HG03521 (cell line): ENCODE measurements at regions not wholly inside any gene's neighbourhood (a gene's known extent, or its start where the extent isn't known, plus 50 kb on each side); places are given as distances from the start of the nearest gene placed in this dataset.

ENCODE experiments used
- ATAC-seq: cut with Tn5 transposase; IDR thresholded peaks from one replicate; pipeline ENCODE4 v1.9.1; 2021; ENCODE audit warnings: mild to moderate bottlenecking, moderate library complexity; ENCODE audit not compliant: unreplicated experiment

DNA sequence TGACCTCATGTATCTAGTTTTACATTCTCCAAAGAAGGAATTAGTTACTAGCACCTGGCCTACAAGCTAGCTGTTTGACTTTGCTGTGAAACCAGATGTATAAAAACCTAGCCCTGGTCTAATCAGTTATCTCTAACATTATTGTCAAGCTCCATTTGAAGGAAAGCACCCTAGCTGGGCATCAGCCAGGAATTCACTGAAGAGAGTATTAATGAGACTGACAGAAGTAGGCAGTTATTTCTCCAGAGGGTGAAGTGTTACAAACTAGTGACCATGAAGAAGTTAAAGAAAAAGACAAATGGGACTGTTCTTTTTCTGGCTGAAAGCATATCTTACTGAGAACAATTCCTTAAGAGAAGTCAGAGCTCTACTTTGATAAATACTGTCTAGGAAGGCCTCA, 2529.3 kb upstream of the PCDH20 start:
- no peak for ATAC-seq

GRCh38 chr13:63942372-63942771, 2526.7 kb upstream of the PCDH20 start:
- no peak for ATAC-seq

- ATAC-seq: no peak
Observed at GRCh38 chr13:63938851-63939250, 2523.2 kb upstream of the PCDH20 start.

GRCh38 chr13:63910511-63910910, 2494.9 kb upstream of the PCDH20 start:
- no peak for ATAC-seq

DNA sequence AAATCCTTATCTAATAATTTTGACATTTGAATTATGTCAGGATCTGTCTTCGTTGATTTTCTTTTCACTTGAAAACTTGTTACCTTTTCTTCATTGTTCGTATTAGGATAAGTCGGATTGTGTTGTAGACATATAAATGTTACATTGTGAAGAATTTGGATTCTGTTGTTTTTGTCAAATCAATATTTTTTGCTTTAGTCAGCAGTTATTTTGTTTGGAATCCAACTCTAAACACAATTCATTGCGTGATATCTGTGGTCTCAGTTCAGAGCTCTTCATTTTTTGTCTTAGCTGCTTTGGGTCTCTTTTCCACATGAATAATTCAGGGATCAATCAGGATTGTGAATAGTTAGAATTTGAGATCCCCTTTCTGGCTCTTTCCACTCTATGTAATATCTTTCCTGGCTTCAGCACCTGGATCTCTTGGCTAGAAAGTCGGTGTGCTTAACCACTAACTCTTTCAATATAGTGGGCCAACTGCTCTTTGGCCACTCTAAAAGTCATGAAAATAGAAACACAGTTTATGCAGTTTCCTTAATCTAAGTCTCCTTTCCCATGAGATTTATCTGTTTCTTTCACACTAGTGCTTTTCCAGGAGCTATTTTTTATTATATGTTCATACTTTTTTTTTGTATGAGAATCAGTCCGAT, 2494.2 kb upstream of the PCDH20 start:
- no peak for ATAC-seq

DNA sequence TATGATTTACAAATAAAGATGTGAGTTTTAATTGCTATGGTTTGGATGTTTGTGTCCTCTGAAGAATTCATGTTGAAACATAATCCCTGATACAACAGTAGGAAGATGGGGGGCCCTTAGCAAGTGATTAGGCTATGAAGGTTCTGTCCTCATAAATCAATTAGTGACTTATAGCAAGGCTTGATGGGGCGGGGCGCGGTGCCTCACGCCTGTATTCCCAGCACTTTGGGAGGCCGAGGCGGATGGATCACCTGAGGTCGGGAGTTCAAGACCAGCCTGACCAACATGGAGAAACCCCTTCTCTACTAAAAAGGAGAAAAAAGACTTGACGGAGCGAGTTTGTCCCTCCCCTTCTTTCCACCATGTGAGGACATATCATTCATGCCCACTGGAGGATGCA, 2486.5 kb upstream of the PCDH20 start:
- ATAC-seq: no peak

DNA sequence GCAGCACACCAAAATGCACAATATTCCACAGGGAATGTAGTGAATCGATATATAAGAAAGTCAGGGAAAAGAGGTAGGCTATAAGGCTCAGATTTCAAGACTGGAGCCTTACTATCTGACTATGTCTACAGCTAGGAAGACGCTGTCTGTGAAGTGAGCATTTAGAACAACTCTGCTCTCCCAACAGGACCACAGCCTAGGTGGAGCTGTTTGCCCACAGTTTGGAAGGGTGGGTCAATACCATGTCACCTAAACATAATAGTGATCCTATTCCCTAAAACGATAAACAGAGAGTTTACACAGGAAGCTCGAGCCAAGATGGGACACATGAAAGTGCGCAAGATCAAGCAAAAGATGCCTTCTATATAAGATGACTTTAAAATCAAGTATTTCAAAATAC, 2486.0 kb upstream of the PCDH20 start:
- ATAC-seq: no peak

GRCh38 chr13:63900406-63900805, 2484.8 kb upstream of the PCDH20 start:
- ATAC-seq: no peak

DNA sequence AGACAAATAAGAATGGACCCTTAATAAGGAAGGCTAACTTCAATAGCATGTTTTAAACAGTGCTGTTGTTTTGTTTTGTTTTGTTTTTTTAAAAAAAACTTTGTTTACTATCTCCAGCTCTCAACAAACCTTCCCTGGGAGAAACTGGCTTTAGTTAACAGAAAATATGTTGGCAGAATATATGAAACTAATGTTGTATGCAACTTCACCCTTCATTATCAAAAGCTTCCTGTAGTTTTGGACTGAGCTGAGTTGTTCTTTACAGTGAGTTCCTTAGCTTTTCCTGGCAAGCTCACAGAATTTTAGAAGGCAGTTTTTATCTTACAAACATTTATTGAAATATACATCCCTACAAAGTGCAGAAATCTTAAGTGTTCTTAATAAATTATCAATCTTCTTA, 2480.7 kb upstream of the PCDH20 start:
- no peak for ATAC-seq

GRCh38 chr13:63882052-63882451, 2466.4 kb upstream of the PCDH20 start:
- ATAC-seq: no peak

GRCh38 chr13:63880705-63881104, 2465.1 kb upstream of the PCDH20 start:
- no peak for ATAC-seq

GRCh38 chr13:63873936-63874335, 2458.3 kb upstream of the PCDH20 start:
- no peak for ATAC-seq

GRCh38 chr13:63864171-63864902, 2448.7 kb upstream of the PCDH20 start:
- no peak for ATAC-seq

DNA sequence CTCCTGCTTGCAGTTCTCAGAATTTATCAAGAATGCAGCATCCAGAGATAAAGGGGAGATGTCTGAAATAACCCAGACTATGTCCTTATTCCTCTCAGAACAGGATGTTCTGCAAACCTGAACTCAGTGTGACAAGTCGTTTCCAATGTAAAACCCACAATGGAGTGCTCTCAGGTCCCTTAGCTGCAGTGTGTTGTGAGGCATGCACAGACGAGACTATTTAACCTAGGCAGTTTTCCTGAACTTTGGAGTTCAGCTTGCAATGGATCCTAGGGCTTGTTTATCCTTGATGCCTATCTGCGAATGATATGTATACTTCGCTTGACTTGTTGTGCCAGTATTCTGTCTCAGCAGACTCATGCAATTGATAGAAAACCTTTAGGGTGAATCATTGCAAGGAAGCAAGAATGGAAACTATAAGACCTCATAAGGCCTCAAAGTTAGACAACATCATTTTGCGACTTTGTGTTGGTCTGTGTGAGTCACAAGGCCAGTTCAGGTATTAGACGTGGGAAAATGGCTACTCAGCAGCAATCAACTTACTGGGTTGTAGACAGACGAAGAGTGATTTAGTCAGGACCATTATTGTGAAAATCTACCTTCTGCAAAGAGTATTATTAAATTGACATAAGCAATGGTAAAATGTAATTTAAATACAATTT, 2439.9 kb upstream of the PCDH20 start:
- no peak for ATAC-seq

DNA sequence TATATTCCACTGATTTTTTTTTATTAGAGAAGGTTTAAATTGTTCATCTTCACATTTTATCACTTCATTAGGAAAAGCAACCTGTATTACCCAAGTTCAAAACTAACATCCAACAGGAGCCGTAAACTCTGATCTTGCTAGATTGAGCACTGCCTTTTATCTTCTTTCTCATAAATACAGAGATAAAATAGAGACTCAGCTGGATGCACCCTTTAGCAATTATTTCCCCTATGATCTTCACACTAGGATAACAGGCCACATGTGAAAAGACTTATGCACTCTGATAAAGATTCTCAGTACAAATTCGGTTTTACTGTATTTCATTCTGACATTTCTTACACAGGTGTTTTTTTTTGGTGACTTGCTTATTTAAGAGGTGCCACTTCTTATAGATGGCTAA, 2438.2 kb upstream of the PCDH20 start:
- ATAC-seq: no peak

DNA sequence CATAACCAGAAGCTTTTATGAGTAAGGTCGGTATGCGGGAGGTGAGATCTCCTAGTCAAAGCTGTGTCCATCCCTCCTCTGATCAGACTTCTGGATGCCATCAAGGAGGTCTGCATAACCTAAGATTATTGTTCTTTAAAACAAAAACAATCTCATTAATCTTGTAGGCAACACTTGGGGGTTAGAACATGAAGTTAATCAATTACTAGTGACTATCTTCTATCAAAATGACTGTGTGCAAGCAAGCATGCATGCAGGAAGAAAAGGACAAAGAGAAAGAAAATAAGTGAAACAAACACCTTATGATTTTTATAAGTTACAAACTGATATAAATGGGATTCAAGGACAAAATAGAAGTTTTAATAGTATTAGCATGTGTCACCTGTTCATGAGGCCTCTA, 2435.9 kb upstream of the PCDH20 start:
- no peak for ATAC-seq

DNA sequence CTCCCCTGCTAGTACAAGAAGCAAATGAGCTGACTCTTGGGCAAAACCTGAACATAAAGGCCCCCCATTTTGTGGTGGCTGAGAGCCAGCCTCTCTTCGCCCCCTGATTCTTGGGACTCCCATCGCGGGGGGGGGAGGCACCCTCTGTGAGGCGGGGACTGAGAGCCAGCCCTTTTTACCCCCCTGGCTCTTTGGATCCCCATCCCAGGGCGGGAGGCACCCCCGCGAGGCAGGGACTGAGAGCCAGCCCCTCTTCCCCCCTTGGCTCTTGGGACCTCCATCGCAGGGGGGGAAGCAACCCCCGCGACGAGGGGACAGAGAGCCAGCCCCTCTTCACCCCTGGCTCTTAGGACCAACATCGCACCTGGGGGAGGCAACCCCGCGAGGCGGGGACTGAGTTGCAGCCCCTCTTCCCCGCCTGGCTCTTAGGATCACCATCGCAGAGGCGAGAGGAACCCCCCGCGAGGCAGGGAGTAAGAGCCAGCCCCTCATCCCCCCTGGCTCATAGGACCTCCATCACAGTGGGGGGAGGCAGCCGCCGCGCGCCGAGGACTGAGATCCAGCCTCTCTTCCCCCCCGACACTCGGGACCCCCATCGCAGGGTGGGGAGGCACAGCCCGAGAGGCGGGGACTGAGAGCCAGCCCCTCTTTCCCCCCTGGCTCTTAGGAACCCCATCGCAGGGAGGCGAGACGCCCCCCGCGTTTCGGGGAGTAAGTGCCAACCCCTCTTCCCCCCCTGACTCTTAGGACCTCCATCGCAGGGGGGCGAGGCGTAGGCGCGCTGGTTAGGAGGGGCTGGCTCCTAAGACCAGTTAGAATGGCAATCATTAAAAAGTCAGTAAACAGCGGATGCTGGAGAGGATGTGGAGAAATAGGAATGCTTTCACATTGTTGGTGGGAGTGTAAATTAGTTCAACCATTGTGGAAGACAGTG, 2428.4 kb upstream of the PCDH20 start:
- no peak for ATAC-seq

- ATAC-seq: no peak
Observed at GRCh38 chr13:63842102-63842501, 2426.5 kb upstream of the PCDH20 start.

DNA sequence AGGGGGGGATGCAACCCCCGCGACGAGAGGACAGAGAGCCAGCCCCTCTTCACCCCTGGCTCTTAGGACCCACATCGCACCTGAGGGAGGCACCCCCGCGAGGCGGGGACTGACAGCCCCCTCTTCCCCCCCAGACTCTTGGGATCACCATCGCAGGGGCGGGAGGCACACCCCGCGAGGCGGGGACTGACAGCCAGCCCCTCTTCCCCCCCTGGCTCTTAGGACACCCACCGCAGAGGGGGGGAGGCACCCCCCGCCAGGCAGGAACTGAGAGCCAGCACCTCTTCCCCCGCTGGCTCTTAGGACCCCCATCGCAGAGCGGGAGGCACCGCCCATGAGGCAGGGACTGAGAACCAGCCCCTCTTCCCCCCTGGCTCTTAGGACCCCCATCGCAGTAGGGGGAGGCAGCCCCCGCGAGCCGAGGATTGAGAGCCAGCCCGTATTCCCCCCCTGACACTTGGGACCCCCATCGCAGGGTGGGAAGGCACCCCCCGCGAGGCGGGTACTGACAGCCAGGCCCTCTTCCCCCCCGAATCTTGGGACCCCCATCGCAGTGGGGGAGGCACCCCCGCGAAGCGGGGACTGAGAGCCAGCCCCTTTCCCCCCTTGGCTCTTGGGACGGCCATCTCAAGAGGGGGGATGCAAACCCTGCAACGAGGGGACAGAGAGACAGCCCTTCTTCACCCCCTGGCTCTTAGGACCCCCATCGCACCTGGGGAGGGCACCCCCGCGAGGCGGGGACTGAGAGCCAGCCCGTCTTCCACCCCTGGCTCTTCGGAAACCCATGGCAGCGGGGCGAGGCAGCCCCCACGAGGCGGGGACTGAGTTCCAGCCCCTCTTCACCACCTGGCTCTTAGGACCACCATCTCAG, 2425.1 kb upstream of the PCDH20 start:
- no peak for ATAC-seq
